22Rv1 (cell line): ENCODE measurements at regions not wholly inside any gene's neighbourhood (a gene's known extent, or its start where the extent isn't known, plus 50 kb on each side); places are given as distances from the start of the nearest gene placed in this dataset.

Experiments used
- ZFX ChIP-seq: fragments of 450-650 bp; IDR thresholded peaks from 2 replicates; pipeline ENCODE4 v1.6.1; 2017; ENCODE audit warnings: antibody characterized with exemption, borderline replicate concordance
- TF ChIP-seq, protein P1 (sequence below): fragments of 450-650 bp; IDR thresholded peaks from 2 replicates; pipeline ENCODE4 v1.5.1; 2017; ENCODE audit warnings: mild to moderate bottlenecking

DNA sequence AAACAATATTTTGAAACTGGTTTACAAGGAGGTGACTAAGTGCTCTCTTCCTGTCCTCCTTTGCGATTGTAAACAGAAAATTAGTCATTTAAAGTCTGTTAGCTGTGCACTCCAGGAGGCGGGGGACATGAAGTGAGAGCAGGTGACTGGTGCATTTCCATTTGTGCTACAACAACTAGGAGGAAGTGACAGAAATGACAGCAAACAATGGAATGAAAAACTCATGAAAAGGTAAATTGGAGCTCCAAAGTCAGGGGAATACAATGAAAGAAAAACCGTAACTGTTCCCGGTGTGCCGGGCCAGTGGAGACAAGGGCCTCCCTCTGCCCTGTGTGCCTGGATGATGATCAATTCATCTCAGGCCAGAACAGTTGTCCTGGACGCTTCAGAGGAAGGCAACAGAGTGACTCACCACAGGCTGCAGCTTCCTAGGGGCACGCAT lies 439.9 kb downstream of the GADD45G start:
- TF ChIP-seq, protein P1, sequence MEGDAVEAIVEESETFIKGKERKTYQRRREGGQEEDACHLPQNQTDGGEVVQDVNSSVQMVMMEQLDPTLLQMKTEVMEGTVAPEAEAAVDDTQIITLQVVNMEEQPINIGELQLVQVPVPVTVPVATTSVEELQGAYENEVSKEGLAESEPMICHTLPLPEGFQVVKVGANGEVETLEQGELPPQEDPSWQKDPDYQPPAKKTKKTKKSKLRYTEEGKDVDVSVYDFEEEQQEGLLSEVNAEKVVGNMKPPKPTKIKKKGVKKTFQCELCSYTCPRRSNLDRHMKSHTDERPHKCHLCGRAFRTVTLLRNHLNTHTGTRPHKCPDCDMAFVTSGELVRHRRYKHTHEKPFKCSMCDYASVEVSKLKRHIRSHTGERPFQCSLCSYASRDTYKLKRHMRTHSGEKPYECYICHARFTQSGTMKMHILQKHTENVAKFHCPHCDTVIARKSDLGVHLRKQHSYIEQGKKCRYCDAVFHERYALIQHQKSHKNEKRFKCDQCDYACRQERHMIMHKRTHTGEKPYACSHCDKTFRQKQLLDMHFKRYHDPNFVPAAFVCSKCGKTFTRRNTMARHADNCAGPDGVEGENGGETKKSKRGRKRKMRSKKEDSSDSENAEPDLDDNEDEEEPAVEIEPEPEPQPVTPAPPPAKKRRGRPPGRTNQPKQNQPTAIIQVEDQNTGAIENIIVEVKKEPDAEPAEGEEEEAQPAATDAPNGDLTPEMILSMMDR: no peak
- TF ChIP-seq ZFX: no peak
